ENCODE measurements at regions not wholly inside any gene's neighbourhood (a gene's known extent, or its start where the extent isn't known, plus 50 kb on each side); places are given as distances from the start of the nearest gene placed in this dataset.

- TF ChIP-seq EZH2 (IDR thresholded peaks at IDR 0.05; ENCODE audit: low read depth, unreplicated experiment) (no peak), CTCF (conservative IDR thresholded peaks at IDR 0.05; ENCODE audit: low read depth in 2 of 2) (no peak), EZH2phosphoT487 (IDR thresholded peaks at IDR 0.05; ENCODE audit: unreplicated experiment) (no peak), REST (IDR thresholded peaks at IDR 0.05; ENCODE audit: unreplicated experiment) (no peak), POLR2AphosphoS5 (IDR thresholded peaks at IDR 0.05; ENCODE audit: low read depth) (no peak), CREB1 (CRISPR knock-in tag; IDR thresholded peaks at IDR 0.05; ENCODE audit: low read depth) (no peak), JUNB (IDR thresholded peaks at IDR 0.05; ENCODE audit: unreplicated experiment) (no peak), NANOG (IDR thresholded peaks at IDR 0.05; ENCODE audit: borderline replicate concordance) (no peak), STAT1 (IDR thresholded peaks at IDR 0.05; ENCODE audit: unreplicated experiment) (no peak)
Measured at GRCh38 chr14:76954394-76955190, 73.9 kb downstream of the IRF2BPL start.
